Thyroid gland (tissue), 4 donors: ENCODE measurements at regions not wholly inside any gene's neighbourhood (a gene's known extent, or its start where the extent isn't known, plus 50 kb on each side); places are given as distances from the start of the nearest gene placed in this dataset.

Experiments
- CTCF ChIP-seq, 6 experiments: fragments of 200-600 bp in 3 of 6; fragments of 450-650 bp in 3 of 6; sonication (generic) in 3 of 6; IDR thresholded peaks; one replicate each; pipeline ENCODE4 v1.5.1; 2016 to 2019; ENCODE audit warnings: antibody characterized with exemption in 6 of 6, mild to moderate bottlenecking in 2 of 6, inconsistent platforms in 1 of 6, moderate library complexity in 1 of 6
- POLR2A ChIP-seq, 2 donors: fragments of 450-650 bp; IDR thresholded peaks; one replicate each; pipeline ENCODE4 v1.6.1; 2017; ENCODE audit warnings: antibody characterized with exemption in 2 of 2, mild to moderate bottlenecking in 2 of 2, moderate library complexity in 1 of 2

GRCh38 chr11:19501631-19502030 lies 211.0 kb upstream of the NAV2 start:
- TF ChIP-seq CTCF (IDR thresholded peaks at IDR 0.05) (no peak), POLR2A (IDR thresholded peaks at IDR 0.05) (no peak)
